ENCODE measurements at regions not wholly inside any gene's neighbourhood (a gene's known extent, or its start where the extent isn't known, plus 50 kb on each side); places are given as distances from the start of the nearest gene placed in this dataset.
"Not testable (repeated sequence)": the region's sequence is repeated elsewhere in the genome, so short reads cannot be mapped to it uniquely, and the experiment has no call there.

GRCh38 chr14:85009506-85009905 is 520.4 kb upstream of the FLRT2 start:
- in situ Hi-C loops (cut with MboI; ENCODE audit: low sequenced_read_pairs, unreplicated experiment), result no loop called here

DNA sequence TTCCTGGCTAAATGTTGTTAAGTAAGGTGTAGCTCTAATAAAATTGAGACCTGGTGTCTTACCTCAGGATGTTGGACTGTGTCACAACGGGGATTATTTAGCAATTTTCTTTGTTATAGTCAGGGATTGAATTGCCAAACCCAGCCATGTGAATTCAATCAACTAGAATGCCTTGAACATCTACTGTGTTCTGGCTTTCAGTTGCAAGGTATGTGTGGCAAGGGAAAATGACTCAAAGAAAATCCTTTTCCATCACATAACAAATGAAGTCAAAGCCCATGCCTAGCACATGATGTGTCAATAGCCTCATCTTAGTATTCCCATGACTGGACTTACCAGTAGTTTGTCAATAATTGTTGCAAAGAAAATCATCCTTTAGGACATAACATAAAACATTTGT is 519.8 kb upstream of the FLRT2 start:
- in situ Hi-C loops (cut with MboI; ENCODE audit: low sequenced_read_pairs, unreplicated experiment), result no loop called here
- no peak for DNase-seq (ENCODE audit: low spot score)
- TF ChIP-seq CTCF (IDR thresholded peaks at IDR 0.05; ENCODE audit: borderline replicate concordance, control extremely low read depth, extremely low read depth, insufficient read depth, missing control alignments), result no peak

More at GRCh38 chr14:85009506-85009905, 520.4 kb upstream of the FLRT2 start:
- TF ChIP-seq CTCF (IDR thresholded peaks at IDR 0.05; ENCODE audit: borderline replicate concordance, control extremely low read depth, extremely low read depth, insufficient read depth, missing control alignments), result no peak
- no peak for DNase-seq (ENCODE audit: low spot score)

GRCh38 chr14:85016496-85016895 is 513.4 kb upstream of the FLRT2 start:
- in situ Hi-C loops (cut with MboI; ENCODE audit: low sequenced_read_pairs, unreplicated experiment), result no loop called here
- DNase-seq (ENCODE audit: low spot score), result no peak
- TF ChIP-seq CTCF (IDR thresholded peaks at IDR 0.05; ENCODE audit: borderline replicate concordance, control extremely low read depth, extremely low read depth, insufficient read depth, missing control alignments), result no peak

DNA sequence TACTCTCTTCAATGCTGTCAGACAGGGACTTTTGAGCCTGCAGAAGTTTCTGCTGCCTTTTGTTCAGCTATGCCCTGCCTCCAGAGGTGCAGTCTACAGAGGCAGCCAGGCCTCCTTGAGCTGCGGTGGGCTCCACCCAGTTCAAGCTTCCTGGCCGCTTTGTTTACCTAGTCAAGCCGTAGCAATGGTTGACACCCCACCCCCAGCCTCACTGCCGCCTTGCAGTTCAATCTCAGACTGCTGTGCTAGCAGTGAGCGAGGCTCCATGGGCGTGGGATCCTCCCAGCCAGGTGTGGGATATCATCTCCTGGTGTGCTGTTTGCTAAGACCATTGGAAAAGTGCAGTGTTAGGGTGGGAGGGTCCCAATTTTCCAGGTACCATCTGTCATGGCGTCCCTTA is 506.1 kb upstream of the FLRT2 start:
- in situ Hi-C loops (cut with MboI; ENCODE audit: low sequenced_read_pairs, unreplicated experiment), result not testable (repeated sequence)

GRCh38 chr14:85024931-85025330 is 505.0 kb upstream of the FLRT2 start:
- TF ChIP-seq CTCF (IDR thresholded peaks at IDR 0.05; ENCODE audit: borderline replicate concordance, control extremely low read depth, extremely low read depth, insufficient read depth, missing control alignments), result no peak
- in situ Hi-C loops (cut with MboI; ENCODE audit: low sequenced_read_pairs, unreplicated experiment), result no loop called here
- DNase-seq (ENCODE audit: low spot score), result no peak

More for the DNA sequence above, 506.1 kb upstream of the FLRT2 start:
- DNase-seq (ENCODE audit: low spot score), result not testable (repeated sequence)

- in situ Hi-C loops (cut with MboI; ENCODE audit: low sequenced_read_pairs, unreplicated experiment), result no loop called here
- DNase-seq (ENCODE audit: low spot score), result no peak
- TF ChIP-seq CTCF (IDR thresholded peaks at IDR 0.05; ENCODE audit: borderline replicate concordance, control extremely low read depth, extremely low read depth, insufficient read depth, missing control alignments), result no peak
Observed at GRCh38 chr14:85027681-85028370, 502.1 kb upstream of the FLRT2 start.

GRCh38 chr14:85037411-85037810 is 492.5 kb upstream of the FLRT2 start:
- no peak for DNase-seq (ENCODE audit: low spot score)
- no peak for TF ChIP-seq CTCF (IDR thresholded peaks at IDR 0.05; ENCODE audit: borderline replicate concordance, control extremely low read depth, extremely low read depth, insufficient read depth, missing control alignments)
- in situ Hi-C loops (cut with MboI; ENCODE audit: low sequenced_read_pairs, unreplicated experiment), result no loop called here

Measured in GM13976 (cell line).